ENCODE measurements at regions not wholly inside any gene's neighbourhood (a gene's known extent, or its start where the extent isn't known, plus 50 kb on each side); places are given as distances from the start of the nearest gene placed in this dataset.

DNA sequence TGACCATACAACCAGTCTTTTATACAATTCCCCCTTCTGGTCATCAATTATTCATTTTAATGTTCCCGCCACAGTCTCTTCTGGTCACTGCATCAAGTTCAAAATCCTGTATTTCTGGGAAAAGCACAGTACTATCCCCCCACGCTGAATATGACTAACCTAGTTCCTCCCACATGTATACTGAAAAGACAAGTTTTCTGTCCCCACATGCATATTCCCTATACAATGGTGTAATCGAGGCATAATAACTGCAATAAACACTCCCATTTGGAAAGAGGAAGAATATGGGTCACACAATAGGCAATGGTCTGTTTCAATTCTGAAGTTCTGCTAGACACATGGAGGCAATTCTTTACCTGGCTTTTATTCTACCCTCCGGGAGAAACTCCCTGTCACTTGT is 344.9 kb downstream of the EFNA5 start:
- ChIA-PET POLR2A (no interaction called here), CTCF (no interaction called here)

DNA sequence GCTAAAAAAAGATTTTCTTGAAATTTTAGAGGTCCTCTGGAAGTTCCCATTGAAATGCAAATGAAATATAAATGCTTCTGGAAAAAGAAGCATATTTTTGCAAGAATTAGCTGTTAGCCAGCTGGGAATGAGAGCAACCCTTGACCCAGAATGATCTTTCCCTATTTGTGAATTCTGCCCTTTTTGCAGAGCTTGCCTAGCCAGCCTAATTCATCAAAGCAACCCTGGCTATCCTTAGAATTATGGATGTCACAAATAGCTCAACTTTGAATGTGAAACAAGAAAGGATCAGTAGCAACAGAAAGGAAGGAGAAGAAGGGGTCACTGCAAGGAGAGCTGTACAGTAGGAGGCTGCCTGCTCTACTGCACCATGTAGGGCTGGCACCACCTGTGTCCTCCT is 345.9 kb downstream of the EFNA5 start:
- ChIA-PET CTCF (no interaction called here), POLR2A (no interaction called here)

DNA sequence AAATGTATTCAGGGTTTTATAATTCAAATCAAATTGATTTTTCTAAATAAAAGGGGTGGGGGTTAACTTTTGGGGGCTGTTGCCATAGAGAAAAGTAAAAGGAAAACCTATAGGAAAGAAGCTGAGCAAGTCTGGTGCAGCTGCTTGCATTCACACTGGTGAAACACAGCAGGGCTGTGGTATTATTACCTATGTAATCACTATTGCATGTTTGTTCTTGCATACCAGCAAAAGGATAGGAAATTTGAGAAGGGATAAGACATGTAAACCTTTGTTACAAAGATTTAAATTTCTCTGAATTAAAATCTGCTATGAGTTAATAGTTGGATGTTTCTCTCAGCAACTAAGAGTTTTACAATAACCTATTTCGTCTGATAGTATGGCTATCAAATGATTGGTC is 346.7 kb downstream of the EFNA5 start:
- ChIA-PET CTCF (no interaction called here), POLR2A (no interaction called here)

DNA sequence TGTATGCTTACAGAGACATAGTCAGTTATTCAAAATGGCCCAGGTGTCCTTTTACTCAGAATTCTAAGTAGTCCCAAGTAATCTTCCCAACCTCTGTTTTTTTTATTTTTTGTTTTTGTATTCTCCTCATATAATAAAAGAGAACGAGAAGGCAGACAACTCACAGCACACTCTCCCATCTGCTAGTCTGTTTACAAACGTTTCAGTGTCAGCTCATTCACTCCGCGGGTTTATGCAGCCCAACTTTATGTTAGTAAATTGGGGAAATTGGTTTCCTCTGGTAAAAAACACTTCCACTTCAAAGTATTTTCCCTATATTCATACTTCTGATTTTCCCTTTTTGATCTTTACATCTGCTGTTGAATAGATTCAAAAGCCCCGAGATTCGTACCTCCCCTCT is 347.2 kb downstream of the EFNA5 start:
- CTCF ChIA-PET: no interaction called here
- POLR2A ChIA-PET: no interaction called here

DNA sequence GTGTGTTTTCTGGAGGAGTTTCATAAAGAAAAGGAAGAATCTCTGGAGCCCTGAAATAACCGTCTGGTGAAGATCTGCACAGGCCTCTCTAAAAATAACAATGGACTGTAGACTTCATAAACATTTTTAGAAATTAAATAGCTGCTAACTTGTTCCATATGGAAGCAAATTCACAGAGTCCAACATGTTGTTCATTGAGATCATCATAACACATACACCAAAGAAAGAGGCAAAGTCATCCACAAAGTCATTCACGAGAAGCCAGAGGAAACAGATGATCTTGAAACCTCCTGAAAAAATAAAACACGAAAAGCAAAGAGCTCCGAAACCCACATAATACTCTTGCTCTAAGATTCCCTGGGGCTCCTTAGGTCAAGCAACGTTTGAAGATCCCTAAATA is 347.8 kb downstream of the EFNA5 start:
- CTCF ChIA-PET: no interaction called here
- POLR2A ChIA-PET: no interaction called here

DNA sequence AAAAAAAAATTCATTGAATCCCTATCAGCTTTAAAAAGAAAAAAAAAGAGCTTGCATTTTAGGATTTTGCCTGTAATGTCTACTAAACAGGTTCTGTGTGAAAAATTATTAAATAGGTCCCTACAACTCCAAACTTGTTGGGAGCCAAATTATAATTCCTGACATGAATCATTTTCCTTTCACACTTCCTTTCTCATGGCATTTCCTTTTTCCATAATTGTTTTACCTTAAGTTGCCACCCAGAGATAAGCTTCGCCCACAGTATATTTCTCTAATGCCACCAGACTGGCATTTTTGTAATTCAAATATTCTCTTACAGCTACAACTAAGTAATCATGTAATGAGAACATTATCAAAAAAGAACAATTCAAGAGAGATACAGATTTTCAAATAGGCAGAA is 348.8 kb downstream of the EFNA5 start:
- ChIA-PET POLR2A (no interaction called here), CTCF (no interaction called here)

DNA sequence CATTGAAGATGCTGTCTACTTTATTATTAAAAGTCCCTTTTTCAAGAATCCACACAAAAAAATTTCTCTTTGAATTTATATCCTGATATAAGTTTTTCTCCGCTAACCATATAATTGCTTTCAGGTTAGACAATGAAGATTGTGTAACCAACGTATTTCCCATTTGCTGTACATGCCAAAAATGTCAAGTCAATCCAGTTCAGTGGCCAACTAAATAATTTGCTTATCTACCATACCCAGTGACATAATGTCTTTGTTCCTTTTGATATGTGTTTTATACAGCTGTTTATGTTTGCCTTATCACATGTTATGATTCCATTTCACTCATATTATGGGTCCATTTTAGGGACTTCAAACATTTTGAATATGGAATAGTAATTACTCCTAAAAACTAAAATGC is 349.9 kb downstream of the EFNA5 start:
- CTCF ChIA-PET: no interaction called here
- POLR2A ChIA-PET: no interaction called here

DNA sequence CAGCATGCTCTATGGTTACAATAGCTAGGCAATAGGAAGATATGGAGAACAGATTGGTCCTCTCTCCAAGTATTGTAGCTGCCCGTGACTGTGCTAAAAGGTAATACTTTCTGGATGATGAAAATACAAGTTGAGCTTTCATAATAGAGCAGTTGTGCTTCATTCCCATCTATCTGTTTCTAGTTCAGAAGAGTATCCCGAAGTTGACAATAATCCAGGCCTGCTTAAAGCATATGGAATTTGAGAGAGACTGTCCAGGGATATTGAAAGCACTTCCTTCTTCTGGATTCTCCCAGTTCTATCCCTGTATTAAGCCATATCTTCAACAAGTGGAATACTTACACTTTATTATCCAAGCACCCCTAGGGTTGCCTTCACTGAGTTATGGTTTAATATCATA is 350.4 kb downstream of the EFNA5 start:
- ChIA-PET CTCF (interaction anchor here (0.6 kb wide), 1 partner anchor 551 kb away, joined by 3 read pairs; no protein-coding TSS in a partner anchor), POLR2A (no interaction called here)

DNA sequence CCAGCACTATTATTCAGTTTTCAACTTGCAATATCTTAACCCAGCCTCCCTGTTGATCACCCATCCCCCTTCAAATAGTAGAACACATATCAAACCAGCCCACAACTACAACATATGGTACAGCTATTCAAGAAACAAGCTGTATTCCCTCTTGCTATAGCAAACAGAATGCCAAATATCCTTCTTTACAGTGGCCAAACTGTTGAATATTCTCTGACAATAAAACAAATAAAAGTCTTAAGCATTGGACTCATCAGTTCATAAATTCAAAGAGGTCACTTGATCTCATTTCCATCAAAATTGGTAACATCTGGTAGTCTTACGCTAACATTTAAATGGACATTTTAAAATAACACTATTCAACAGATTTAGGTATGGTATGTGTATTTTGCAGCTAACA is 350.8 kb downstream of the EFNA5 start:
- CTCF ChIA-PET: interaction anchor here (0.6 kb wide), 1 partner anchor 552 kb away, joined by 3 read pairs; no protein-coding TSS in a partner anchor
- POLR2A ChIA-PET: no interaction called here

DNA sequence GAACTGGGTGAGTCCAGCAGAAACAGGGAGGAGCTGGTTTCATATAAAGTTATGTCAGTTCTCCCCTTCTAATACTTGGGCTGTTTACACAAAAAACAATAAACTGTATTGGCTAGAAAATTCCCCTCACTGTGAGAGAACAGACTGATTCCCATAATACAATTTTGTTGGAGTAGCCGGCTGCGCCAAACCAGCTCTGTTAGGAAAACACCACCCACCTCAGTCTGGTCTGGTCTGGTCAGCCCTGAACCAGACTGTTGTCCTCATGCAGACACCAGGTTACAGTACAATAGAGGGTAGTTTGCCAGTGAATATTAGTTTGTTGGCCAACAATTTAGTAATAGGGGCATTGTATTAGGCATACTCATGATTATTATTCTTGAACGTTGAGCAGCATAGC is 356.4 kb downstream of the EFNA5 start:
- ChIA-PET POLR2A (no interaction called here), CTCF (no interaction called here)

DNA sequence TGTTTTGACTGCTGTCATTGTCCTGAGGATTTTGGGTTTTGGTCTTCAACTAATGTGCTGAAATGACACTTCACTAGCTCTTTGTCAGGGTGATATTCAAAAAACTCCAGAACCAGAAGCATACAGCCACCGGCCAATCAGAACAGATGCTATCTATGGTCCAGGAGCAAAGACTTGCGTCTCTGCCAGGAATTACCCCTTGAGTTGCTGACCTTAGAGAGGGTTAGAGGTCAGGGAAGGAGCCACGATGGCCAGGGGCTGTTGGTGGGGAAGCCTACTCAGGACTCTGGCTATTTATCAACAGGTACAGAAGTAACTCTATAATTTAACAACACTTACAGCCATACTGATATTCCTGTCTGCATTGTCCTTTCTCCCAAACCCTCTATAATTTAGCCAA is 356.8 kb downstream of the EFNA5 start:
- ChIA-PET POLR2A (no interaction called here), CTCF (no interaction called here)

DNA sequence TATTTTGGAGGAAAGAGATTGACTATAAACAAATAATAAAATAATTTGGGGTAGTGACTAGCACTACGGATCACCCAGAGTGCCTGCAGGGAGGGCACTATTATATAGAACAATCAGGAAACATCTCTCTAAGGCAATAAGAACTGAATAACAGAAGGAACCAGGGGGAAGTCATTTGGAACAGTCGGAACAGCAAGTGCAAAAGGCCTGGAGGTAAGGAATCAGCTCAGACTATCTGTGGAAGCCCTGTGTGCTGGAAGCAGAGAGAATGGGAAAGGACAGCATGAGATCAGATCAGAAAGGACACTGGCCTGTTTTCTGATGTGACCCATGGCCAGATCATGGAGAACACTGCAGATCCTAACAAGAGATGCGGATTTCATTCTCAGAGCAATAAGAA is 357.6 kb downstream of the EFNA5 start:
- ChIA-PET POLR2A (no interaction called here), CTCF (no interaction called here)

DNA sequence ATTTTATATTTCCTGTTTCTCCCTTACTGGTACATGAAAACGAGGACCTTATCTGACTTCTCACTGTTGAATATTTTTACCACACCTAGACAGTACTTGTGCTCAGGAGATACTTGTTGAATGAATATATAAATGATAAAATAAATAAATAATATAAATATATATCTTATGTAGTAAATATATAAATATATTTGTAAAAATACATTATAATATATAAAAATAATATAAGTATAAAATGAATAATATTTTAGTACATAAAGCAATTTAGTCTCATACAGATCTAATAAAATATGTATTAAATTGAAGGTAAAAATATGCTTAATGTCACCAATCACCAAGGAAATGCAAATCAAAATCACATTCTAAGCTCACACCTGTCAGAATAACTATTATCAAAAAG is 360.6 kb downstream of the EFNA5 start:
- POLR2A ChIA-PET: no interaction called here
- CTCF ChIA-PET: no interaction called here

DNA sequence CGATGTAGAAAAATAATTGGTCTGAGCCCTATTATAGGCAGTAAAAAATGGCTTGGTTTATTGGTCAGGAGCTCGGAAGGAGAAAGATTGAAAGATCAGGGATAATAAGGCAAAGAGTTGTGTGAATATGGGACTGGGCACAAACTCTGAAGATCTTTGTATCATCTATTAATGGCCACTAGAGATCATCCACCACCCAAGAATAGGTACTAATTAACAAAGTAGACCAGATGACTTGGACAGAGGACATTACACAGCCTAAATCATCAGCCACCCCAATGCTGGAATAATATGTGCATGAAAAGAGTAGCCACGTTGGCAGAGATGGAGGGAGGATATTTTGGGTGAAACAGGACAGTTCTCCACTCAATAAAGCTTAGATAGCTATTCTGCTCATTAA is 364.1 kb downstream of the EFNA5 start:
- POLR2A ChIA-PET: no interaction called here
- CTCF ChIA-PET: no interaction called here

DNA sequence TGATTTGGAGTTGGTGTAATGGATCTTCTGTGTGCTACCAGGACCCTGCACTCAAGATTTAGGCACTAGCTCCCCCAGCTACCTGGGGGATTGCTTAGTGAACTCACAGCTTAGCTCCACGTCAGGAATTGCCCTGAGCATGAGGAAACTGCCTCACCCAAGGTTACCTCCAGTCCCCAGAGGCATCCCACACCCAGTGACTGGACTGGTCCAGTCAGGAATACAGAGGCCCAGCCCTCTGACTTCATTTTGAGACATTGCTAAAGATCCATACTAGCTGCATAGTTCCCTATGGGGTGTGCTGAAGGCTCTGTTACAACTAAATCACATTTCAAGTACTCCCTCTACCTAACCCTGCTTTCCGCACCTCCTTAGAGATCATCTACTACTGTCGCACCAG is 364.7 kb downstream of the EFNA5 start:
- CTCF ChIA-PET: no interaction called here
- POLR2A ChIA-PET: no interaction called here

DNA sequence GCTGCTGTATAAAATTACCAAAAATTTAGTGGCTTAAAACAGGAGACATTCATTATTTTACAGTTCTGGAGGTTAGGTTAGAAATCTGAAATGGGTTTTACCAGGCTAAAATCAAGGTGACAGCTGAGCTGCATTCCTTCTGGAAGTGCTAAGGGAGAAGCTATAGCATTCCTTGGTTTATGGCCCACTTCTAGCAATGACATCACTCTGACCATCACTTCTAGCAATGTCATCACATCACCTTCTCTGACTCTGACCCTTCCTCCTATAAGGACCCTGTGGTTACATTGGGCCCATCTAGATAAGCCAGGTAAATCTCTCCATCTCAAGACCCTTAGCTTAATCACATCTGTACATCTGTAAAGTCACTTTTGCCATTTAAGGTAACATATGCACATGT is 366.1 kb downstream of the EFNA5 start:
- ChIA-PET CTCF (no interaction called here), POLR2A (no interaction called here)

DNA sequence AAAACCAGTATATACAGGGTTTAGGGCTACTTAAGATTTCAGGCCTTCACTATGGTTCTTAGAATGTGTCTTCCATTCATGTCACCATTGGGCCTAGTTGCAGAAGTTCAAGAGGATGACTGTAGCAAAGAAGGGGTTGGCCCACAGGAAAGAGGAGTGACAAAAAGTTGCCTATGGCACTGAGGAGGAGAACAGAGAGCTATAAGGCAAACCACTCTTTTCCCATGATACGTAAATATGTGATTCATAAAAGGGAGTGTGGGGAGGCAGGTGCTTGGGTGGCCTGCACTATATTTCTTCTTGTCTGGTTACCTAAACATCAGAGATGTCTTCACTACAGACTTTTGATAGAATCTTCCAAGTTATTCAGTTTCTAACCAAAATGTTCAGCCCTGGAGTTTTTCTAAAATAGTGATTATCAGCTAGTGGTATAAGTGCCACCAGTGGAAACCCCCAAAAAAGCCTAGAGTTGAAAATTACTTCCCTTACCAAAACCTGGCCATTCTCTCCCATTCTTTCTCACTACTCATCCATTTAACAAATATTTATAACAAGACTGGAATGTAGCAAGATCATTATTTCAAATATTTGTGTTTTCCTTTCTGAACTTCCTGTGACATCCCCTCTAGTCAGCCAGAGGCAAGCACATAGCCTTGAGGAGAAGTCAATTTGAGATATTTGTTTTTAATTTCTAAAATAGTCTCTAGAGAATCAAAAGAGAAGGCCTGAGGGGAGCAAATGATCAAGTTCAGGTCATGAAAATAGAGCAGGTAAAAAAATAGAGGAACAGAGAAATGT is 367.4 kb downstream of the EFNA5 start:
- ChIA-PET POLR2A (no interaction called here), CTCF (no interaction called here)

DNA sequence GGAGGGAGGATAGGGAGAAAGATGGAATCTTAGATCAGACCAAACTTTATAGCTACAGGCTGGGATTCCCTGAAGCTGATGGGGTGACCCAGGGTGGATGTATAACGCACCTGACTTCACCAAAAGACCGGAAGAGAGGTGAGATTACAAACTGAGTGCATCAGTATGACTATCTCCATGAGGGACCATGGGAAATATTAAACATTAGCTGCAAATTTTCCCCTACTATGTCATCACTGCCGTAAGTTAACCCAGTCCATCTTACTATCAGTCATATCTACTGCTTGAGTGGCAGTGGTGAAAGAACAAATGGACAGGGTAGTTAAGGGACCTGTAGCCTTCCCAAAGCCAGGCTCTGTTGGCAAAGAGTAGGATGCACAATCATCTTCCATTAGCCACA is 368.3 kb downstream of the EFNA5 start:
- CTCF ChIA-PET: no interaction called here
- POLR2A ChIA-PET: no interaction called here

DNA sequence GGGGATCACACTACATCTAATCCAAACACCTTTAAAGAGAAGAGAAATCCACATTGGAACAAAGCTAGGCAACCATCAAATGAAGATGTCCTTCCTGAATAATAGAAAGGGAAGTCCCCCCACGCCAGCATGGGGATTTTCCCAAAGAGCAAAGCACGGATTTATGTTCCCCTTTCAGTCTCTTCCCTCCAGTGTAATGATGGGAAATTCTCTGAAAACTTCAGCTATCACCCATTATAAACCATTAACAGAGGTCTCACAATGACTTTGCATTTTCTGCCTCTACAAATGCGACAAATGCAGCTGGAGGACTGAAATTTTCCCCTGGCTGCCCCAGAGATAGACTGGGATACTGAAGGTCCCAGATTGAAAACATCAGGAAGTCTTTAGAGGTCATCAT is 368.7 kb downstream of the EFNA5 start:
- POLR2A ChIA-PET: no interaction called here
- CTCF ChIA-PET: no interaction called here

DNA sequence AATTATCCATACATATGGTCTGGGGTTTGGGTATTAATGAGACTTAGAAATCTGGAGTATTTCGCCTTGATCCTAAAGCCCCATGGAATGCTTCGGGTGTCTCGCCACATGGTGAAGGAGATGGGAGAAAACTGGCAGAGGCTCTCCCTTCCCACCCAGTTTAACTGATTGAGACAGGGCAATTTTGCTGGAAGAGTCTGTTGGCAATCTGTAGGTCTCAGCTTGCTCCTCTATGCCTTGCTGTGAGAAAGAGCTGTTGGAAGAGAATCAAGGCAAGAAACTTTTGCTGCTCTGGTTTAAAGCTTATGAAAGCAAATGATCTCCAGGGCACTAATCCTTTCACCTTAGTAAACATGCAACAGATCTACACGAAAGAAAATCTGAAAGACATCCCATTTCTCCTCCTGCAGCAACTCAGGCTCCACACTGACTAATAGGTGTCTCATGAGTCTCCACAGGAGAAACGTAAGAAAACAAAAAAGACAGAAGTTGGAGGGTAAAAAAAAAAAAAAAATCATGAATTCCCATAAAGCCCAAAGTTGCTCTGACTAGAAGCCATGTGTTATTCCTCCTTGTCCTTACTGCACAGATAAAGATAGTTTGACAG is 369.9 kb downstream of the EFNA5 start:
- ChIA-PET CTCF (no interaction called here), POLR2A (no interaction called here)

DNA sequence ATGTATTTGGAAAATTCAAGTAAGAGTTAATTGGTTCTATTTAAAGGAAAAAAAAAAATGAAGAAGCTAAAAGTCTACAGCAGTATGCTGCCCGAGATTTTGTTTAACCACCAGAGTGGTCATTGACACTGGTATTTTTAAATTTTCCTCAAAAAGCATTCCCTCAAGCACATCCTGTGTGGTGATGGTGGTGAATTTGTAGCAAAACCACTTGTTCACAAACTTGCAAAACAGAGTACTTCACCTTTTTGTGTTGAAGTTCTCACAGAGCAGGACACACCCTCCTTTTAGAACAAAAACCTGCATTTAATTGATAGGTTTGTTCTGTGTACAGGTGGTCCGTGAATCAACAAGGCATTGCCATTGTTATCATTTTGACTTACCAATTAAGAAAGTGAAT is 374.2 kb downstream of the EFNA5 start:
- ChIA-PET CTCF (no interaction called here), POLR2A (no interaction called here)

DNA sequence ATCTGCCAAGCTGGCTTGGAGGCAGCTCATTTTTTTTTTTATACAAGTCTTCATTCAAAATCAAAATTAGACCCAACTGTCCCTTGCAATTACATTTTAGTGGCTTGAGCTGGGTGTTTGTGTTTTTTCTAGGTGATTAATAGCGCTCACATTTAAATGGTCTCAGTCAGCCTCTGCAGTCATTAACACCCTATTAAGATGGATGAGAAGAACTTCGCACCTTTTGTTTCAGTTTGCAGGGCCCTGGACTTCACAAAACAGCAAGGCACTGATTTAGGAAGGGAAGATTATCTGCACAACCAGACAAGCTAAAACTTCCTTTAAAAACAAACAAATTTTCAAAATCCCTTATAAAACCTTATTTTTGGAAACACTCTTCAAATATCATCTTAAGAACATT is 374.8 kb downstream of the EFNA5 start:
- ChIA-PET POLR2A (interaction anchor here (0.6 kb wide), 1 partner anchor 128 kb away, joined by 5 read pairs; no protein-coding TSS in a partner anchor), CTCF (no interaction called here)
